IPS-NIHi7 (cell line): ENCODE measurements at regions not wholly inside any gene's neighbourhood (a gene's known extent, or its start where the extent isn't known, plus 50 kb on each side); places are given as distances from the start of the nearest gene placed in this dataset.
"Not testable (repeated sequence)": the region's sequence is repeated elsewhere in the genome, so short reads cannot be mapped to it uniquely, and the experiment has no call there.

ENCODE experiments used
- DNase-seq: peaks from one replicate; pipeline ENCODE4 v3.0.0; 2012; ENCODE audit warnings: mixed read lengths; ENCODE audit errors: extremely low spot score

DNA sequence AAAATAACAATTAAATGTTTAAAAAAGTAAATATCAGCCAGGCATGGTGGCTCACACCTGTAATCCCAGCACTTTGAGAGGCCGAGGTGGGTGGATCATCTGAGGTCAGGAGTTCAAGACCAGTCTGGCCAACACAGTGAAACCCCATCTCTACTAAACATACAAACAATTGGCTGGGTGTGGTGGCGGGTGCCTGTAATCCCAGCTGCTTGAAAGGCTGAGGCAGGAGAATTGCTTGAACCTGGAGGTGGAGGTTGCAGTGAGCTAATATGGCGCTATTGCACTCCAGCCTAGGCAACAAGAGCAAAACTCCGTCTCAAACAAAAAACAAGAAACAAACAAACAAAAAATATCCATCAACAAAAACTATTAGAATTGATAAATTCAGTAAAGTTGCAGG lies 77.5 kb downstream of the SNX5 start:
- not testable (repeated sequence) for DNase-seq

DNA sequence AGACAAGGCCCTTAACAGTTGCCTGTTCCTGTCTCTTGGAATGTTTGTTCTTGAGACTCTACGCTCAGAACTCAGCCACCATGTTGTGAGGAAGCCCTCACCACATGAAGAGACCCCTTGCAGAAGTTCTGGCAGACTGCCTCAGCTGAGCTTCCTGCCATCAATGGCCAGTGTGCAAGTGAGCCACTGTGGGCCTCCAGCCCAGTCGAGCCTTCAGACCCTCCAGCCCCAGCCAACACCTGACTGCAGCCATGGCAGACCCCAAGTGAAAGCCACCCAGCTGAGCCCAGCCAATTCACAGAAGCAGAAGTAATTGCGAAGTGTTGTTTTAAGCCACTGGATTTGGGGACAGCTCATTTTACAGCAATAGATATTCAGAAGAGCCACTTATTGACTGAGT lies 78.3 kb downstream of the SNX5 start:
- no peak for DNase-seq

DNA sequence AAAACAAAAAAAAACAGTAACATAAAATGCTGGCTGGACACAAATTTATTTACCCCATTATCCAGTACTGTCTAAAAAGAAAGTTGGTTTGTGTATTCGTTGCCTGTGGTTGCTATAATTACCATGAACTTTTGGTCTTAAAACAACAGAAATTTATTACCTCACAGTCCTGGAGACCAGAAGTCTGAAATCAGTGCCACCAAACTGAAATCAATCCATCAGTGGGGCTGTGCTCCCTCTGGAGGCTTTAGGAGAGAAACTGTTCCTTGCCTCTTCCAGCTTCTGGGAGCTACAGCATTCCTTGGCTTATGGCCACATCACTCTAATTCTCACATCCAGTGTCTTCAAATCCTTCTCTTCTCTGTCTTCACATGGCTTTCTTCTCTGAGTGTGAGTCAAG lies 79.4 kb downstream of the SNX5 start:
- no peak for DNase-seq

DNA sequence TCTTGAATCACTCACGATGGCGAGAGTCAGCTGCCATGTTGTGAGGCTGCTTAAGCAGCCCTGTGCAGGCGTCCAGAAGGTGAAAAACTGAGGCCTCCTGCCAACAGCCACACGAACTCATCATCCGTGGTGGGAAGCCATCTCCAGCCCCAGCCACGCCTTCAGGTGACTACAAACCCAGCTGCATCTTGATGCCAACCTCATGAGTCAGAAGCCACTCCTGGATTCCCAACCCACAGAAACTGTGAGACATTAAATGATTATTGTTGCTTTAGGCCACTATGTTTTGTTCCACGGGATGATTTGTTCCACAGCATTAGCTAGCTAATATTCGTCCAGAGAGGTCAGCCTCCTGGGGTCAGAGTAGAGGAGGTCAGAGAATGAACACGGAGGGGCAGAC lies 80.5 kb downstream of the SNX5 start:
- DNase-seq = no peak

DNA sequence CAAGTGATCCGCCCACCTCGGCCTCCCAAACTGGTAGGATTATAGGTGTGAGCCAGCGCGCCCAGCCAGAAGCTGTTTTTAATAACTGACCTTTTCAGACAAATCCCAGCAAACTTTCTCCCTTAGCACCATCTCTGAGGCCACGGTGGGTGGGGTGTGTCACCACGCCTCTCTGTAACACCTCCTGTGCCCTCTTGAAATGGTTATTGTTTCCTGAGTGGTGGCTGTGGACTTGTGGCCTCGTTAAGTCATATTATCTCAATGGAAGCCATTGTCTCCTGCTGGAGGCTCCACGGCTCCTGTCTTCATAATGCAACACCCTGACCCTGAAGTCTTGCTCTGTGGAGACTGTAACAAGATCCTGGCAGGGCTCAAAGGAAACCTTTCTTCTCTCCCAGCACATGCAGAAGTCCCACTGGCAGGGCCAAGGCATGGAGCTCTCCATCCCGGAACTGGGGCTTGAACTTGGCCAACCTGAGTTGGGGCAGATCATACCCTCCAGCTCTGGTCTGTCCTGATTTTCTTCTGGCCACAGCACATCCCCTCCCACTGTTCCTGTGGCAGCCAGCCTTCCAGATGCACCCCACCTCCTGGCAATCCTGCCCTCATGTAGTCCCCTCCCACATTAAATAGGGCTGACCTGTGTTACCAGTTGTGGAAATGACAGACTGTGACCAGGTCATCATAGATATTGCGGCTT lies 81.1 kb downstream of the SNX5 start:
- DNase-seq = no peak

DNA sequence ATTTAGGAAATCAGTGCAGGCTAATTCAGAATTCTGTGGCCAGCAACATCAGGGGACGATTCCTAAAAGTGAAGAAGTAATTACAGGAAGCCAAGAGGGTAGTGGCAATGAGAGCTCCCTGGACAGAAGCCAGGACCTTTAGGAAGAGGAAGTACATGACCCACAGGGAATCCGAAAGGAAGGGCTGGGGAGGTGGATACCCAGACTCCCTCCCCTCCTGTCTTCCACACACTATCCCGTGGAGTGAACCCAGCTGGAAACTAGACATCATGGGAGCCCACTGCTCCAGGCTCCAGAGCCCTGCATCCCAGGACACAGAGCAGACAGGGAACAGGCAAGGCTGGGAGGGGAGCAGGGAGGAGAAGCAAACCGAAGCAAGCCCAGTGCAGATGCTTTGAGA lies 83.0 kb downstream of the SNX5 start:
- DNase-seq = no peak

DNA sequence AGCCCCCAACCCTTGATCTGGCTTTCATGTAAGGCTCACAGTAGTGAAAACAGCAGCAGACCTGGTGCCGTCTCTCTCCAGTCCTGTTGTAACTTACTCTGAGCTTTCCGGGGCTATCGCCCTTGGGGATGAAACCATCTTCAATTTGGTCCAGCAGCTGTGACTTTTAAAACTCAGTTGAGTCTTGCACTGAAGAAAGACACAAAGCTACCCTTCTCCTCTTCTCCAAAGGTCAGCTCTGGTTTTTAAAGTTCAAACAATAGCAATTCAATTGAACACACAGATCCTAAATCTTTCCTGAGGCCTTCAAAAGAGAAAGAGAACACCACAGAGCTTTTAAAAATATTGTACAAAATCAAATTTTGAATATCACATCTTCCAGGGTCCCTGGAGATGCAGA lies 83.5 kb downstream of the SNX5 start:
- no peak for DNase-seq

DNA sequence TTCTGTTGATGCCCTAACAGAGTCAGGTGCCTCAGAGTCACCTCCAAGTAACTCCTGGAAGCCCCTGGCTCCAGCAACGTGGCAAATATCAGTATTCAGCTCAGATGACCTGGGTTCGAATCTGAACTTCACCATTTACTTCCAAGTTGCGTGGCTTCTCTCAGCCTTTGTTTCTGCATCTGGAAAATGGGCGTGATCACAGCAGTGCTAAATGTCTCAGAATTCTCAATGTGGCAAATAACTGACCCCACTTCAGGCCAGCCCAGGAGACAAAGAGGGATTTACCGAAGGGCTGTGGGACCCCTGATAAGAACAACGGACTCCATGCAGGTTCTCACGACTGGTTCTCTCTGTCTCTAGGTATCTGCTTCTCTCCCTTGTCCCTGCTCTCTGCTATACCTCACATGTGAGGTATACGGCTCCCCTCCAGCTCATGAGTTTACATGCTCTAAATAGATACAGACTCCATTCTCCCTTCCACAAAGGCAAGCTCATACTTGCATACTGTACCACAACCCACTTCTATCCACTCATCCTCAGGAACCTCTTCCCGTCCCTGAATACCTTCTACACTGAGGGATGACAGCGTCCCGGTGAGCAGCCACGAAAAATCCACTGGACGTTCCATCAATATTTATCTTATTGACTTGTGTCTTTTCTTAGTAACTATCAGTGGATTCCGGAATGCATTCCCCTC lies 84.1 kb downstream of the SNX5 start:
- no peak for DNase-seq

DNA sequence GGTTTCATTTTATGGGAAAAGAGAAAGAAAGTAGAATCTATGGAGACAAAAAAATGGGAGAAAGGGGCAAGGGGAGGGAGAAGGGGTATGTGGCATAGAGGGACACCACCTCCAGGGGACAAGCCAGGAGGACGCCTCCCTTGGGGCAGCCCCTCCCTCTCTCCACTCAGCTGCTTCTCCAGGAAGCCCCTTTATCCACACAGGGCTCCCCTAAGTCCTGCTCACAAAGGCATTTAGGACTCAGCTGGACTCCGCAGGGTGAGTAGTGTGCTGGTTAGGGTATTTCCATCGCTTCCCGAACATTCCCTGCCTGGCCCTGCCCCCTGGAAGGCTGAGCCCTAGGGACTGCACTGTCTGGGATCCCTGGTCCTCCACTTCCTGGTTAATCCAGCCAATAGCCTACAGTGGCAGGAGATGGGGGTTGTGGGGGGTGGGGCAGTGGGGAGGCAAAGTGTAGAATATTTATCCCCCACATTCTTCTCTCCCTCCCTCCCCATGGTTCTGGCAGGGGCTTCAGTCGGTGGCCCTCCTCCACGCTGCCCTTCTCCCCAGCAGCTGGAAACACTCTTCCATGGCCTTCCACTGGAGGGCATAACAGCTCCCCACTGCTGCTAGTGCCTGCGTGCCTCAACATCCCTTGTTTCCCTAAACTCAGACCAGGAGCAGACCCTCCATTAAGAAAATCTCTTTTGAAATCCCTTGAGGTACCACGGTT lies 84.8 kb downstream of the SNX5 start:
- DNase-seq = no peak

DNA sequence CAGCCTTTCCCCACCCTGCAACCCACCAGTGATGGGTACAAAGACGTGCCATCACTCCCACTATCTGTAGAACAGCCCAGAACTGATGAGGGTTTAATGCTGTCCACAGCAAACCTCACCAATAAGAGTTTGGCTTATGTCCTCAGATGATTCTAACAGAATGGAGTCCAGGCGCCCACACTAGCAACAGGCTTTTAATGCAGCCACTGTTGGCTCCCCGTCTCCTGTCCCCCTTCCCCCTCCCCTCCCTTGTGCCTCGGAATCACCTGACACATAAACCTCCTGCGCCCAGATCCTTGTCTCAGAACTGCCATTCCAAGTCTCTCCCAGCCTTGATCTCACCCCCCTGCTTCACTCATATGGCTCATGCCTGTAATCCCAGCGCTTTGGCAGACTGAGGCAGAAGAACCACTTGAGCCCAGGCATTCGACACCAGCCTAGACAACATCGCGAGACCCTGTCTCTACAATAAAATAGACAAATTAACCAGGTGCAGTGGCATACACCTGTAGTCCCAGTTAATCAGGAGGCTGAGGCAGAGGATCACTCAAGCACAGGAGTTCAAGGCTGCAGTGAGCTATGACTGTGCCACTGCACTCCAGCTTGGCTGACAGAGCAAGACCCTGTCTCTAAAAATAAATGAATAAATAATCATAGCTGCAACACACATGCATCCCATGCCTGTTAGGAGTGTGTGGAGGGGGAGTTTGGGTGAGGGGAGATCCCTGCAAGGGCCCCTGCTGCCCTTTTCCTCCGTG lies 85.6 kb downstream of the SNX5 start:
- DNase-seq = no peak

DNA sequence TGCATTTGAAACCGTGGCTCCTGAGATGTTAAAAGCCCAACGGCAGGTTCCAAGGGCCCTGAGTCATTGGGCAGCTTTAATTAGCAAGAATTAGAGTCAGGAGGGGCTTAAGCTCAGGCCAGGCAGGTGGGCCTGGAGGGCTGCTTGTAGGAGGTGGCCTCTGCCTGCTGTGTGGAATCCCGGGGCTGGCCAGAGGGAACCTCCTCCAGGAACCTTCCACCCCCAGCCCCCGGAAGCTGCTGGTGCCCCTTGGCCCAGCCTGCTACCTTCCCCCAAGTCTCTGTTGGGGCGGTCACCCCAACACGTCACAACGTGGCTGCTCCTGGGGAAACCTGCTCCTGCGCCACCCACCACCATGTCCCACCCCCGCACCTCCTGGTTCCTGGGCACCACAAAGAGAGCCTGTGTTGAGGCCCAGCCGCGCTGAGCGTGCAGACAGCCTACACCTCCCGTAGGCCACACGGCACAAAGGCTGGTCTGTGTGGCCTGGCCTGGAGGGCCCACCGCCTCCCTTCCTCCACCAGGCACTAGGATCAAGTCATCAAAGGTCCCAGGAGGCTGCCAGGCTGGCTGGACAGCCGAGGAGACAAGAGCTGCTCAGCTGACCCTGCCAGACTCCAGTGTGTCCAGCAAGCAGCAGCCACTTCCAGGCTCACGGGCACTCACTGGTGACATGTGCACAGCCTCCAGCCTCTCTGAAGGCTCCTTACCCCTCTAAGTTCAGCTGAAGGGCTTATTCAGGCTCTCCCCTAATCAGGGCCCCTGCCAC lies 86.3 kb downstream of the SNX5 start:
- DNase-seq = no peak

DNA sequence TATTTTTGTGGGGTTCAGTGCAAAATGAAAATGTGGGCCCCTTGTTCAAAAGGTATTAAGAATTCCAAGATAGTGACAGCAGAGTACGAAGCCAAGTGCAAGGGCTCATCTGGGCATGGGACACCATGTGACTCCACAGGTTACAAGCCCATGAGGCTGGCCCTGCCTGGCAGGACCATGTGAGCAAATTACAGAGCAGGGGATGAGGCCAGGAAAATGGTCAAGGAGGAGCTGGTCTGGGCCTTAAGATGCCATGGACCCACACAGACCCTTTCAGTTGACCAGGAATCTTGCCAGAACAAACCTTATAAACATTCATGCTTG lies 86.9 kb downstream of the SNX5 start:
- no peak for DNase-seq

DNA sequence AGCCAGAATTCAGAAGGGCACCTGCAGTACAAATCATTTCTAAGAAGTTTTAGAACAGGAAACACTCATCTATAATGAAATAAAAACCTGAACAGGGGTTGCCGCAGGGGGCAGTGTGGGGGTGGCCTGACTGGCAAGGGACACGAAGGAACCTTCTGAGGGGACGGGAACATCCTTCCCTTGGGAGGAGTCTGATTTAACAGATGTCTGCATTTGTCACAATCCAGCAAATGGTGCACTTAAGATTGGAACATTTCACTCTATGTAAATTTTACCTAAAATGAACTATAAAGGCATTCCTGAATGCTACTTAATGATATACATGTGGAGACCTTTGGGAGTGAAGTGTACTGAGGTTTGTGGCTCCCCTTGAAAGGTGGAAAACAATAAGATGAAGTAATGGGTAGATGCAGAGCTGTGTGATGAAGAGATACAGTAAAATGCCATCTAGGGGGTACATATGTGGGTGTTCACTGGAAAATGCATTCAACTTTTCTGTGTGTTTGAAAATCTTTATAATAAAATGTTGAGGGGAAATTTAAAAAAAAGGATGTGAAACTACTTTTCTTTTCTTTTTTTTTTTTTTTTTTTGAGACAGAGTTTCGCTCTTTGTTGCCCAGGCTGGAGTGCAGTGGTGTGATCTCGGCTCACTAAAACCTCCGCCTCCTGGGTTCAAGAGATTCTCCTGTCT lies 89.5 kb downstream of the SNX5 start:
- DNase-seq = no peak

DNA sequence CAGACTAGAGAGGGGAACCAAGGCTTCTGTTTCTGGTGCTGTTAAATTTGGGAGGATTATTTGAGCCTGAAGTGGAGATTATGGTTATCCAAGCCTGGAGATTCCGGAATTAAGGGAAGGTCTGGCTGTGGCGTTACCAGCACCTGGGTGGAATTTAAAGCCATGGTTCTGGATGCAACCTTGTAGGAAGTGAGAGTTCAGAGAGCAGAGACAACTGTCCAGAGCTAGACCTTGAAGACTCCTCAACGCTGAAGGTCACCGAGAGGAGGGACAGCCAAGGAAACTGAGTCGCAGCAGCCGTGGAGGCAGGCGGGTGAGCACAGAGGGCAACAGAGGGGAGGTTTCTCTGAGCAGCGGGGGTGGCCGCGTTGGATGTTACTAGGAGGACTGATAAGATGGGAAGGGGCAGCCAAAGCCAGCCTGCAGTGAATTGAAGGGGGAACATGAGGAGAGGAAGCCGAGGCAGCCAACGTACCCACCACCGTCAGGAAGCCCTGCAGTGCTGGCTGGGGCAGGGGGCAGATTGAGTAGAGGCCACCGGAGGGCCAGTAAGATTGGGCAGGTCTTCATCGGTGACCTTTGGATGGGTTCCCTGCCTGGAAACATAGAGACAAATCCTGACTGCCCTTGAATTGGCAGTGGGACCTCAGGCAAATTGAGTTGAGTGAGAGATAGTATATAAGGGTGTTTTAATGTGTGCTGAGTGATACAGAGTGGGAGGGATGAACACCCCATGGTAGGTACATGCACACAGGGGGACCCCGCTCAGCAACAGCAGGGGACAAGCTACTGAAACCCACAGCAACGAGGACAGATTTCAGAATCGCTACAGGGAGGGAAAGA lies 90.3 kb downstream of the SNX5 start:
- DNase-seq = no peak

DNA sequence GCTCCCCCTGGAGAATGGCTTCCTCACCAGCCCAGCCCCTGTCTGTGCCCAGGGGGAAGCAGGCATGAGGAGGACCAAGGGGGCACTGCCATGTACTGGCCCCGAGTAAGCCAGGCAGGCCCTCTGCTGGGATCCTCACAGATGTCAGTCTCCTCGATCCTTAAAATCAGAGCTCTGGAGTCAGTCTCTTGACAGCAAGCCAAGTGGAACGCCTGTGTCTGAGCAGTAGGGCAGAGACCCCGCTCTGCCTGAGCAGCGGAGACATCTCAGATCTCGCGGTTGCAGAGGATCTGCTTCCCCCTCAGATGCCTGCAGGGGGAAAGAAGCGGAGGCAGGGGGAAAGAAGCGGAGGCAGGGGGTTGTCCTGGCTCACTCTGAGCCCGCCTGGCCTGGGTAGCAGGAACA lies 92.6 kb downstream of the SNX5 start:
- peak; percentile 48 for DNase-seq

DNA sequence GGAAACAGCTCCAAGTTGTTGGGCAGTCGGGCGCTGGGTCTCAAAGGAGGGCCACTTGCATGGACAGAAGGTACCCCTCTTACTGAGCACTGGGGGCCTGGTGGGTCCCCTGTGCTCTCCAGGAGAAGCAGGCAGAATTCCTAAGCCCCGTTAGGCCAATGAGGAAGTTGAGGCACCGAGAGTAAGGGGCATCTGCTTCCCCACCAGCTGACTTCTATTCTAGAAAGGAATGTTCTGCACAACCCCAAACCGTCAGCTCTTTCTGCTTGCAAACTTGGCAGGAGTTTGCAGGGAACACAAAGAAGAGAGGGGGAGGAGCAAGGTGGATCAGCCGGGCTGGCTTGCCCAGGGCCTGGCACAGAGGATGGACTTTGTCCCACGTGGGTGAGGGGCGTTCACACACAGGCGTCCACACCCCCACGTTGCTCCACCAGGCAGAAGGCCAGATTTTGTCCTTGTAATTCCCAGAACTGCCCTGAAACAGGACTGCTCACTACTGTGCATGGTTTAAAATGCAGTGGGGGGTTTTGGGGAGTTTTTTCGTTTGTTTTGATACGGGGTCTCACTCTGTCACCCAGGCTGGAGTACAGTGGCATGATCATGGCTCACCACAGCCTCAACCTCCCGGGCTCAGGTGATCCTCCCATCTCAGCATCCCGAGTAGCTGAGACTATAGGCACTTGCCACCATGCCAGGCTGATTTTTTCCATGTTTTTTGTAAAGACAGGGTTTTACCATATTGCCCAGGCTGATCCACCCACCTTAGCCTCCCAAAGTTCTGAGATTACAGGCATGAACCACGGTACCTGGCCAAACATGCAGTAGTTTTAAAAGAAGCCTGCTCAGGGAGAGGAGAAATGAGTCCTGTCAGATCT lies 93.3 kb downstream of the SNX5 start:
- no peak for DNase-seq

DNA sequence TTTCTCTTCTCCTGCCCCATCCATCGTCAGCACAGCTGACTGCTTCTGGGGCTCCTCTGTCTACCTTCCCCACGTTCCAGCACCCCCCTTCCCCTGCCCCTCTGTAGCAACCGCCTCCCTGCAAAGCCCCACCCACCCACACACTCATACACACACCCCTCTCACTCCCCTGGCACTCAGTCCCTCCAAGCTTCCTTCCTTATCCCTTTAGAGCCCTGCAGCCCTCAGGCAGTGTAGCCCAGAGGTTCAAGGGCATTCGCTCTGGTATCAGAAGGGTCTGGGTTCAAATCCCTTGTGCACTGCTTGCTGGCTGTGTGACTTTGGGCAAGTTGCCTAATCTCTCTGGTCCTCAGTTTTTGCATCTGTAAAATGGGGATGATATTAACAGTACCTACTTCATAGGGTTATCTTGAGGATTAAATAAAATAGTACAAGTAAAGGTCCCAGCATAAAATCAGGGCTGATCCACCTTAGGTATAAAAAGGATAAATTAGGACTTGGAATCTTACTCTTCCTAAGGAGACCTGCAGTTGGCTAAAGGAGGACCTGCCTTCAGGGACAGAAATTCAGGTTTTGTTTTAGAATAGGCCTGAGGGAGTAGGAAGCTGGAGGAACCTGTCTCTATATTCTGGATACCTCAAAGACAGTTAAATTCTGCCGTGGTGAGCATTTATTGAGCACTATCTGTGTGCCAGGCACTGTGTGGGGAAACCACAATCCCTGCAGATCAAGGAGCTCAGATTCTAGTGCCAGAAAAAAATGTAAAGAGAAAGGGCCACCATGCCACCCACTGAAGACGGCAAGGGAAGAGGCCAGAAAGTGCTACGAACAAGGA lies 94.1 kb downstream of the SNX5 start:
- DNase-seq = no peak
